Neuronal stem cell (in vitro differentiated cells): ENCODE measurements at regions not wholly inside any gene's neighbourhood (a gene's known extent, or its start where the extent isn't known, plus 50 kb on each side); places are given as distances from the start of the nearest gene placed in this dataset.
"Not testable (repeated sequence)": the region's sequence is repeated elsewhere in the genome, so short reads cannot be mapped to it uniquely, and the experiment has no call there.

Source experiments
- DNase-seq: peaks from one replicate; pipeline ENCODE4 v3.0.0-alpha.2; 2013; ENCODE audit warnings: low spot score
- H2AFZ ChIP-seq: one replicate; pipeline ENCODE4 v1.6.1; 2013; ENCODE audit warnings: mild to moderate bottlenecking, low read length, inconsistent platforms
- H2AK5ac ChIP-seq: 2 replicates; pipeline ENCODE4 v1.6.1; 2013; ENCODE audit warnings: low read depth, mild to moderate bottlenecking, inconsistent platforms, low read length, moderate library complexity, mixed read lengths
- H2BK120ac ChIP-seq: 2 replicates; pipeline ENCODE4 v1.6.1; 2013; ENCODE audit warnings: low read depth, mild to moderate bottlenecking, inconsistent platforms, low read length, moderate library complexity, mixed read lengths
- H2BK12ac ChIP-seq: one replicate; pipeline ENCODE4 v1.6.1; 2013; ENCODE audit warnings: low read length, inconsistent platforms
- H2BK15ac ChIP-seq: 2 replicates; pipeline ENCODE4 v1.6.1; 2013; ENCODE audit warnings: mild to moderate bottlenecking, low read length, inconsistent platforms, mixed read lengths
- H2BK5ac ChIP-seq: one replicate; pipeline ENCODE4 v1.6.1; 2013; ENCODE audit warnings: inconsistent platforms, mild to moderate bottlenecking, low read length, moderate library complexity
- H3K14ac ChIP-seq: one replicate; pipeline ENCODE4 v1.6.1; 2013; ENCODE audit warnings: low read length, inconsistent platforms
- H3K18ac ChIP-seq: 2 replicates; pipeline ENCODE4 v1.6.1; 2013; ENCODE audit warnings: low read length, inconsistent platforms
- H3K23ac ChIP-seq: 2 replicates; pipeline ENCODE4 v1.6.1; 2013; ENCODE audit warnings: low read depth, mild to moderate bottlenecking, mixed read lengths, low read length, inconsistent platforms; ENCODE audit not compliant: poor library complexity
- H3K27ac ChIP-seq: replicated peaks from 3 replicates; pipeline ENCODE4 v1.5.1; 2013; ENCODE audit warnings: low read length, inconsistent platforms
- H3K27me3 ChIP-seq, 3 experiments: 2 replicates each; pipeline ENCODE4 v1.6.1; 2013; ENCODE audit warnings: low read length in 3 of 3, mild to moderate bottlenecking in 2 of 3, inconsistent platforms in 1 of 3, low read depth in 1 of 3, mixed read lengths in 1 of 3, moderate library complexity in 1 of 3; ENCODE audit not compliant: control insufficient read depth in 3 of 3, insufficient read depth in 3 of 3
- H3K36me3 ChIP-seq, 2 donors: replicated peaks in 1 of 2; 2 replicates each; pipeline ENCODE4 v1.6.1; 2013; ENCODE audit warnings: low read length in 2 of 2; ENCODE audit not compliant: control insufficient read depth in 2 of 2, insufficient read depth in 2 of 2
- H3K4ac ChIP-seq: 2 replicates; pipeline ENCODE4 v1.6.1; 2013; ENCODE audit warnings: inconsistent platforms, mild to moderate bottlenecking, low read length, moderate library complexity
- H3K4me1 ChIP-seq, 2 donors: 1 replicate in 1 of 2; 2 replicates in 1 of 2; pipeline ENCODE4 v1.6.1; 2013; ENCODE audit warnings: low read length in 2 of 2, low read depth in 1 of 2; ENCODE audit not compliant: control insufficient read depth in 2 of 2, insufficient read depth in 1 of 2
- H3K4me2 ChIP-seq: one replicate; pipeline ENCODE4 v1.6.1; 2013; ENCODE audit warnings: mild to moderate bottlenecking, low read length, inconsistent platforms; ENCODE audit not compliant: insufficient read depth, poor library complexity, severe bottlenecking
- H3K4me3 ChIP-seq, 2 donors: 2 replicates each; pipeline ENCODE4 v1.5.1; 2013; ENCODE audit warnings: low read length in 2 of 2, mild to moderate bottlenecking in 2 of 2, inconsistent platforms in 1 of 2, moderate library complexity in 1 of 2
- H3K79me1 ChIP-seq: one replicate; pipeline ENCODE4 v1.6.1; 2013; ENCODE audit warnings: low read depth, mild to moderate bottlenecking, inconsistent platforms, low read length, moderate library complexity
- H3K9ac ChIP-seq: one replicate; pipeline ENCODE4 v1.6.1; 2013; ENCODE audit warnings: mild to moderate bottlenecking, low read depth, low read length, inconsistent platforms; ENCODE audit not compliant: poor library complexity
- H3K9me3 ChIP-seq, 2 donors: replicated peaks in 1 of 2; 2 replicates each; pipeline versions ENCODE3 to v1.6.1; 2013; ENCODE audit warnings: low read length in 2 of 2, mild to moderate bottlenecking in 2 of 2, inconsistent platforms in 1 of 2, low read depth in 1 of 2, mixed read lengths in 1 of 2, moderate library complexity in 1 of 2; ENCODE audit not compliant: control insufficient read depth in 2 of 2, insufficient read depth in 1 of 2
- H4K8ac ChIP-seq: one replicate; pipeline ENCODE4 v1.6.1; 2013; ENCODE audit warnings: low read depth, mild to moderate bottlenecking, inconsistent platforms, low read length, moderate library complexity
- H4K91ac ChIP-seq: one replicate; pipeline ENCODE4 v1.6.1; 2013; ENCODE audit warnings: low read length, low read depth, mild to moderate bottlenecking, inconsistent platforms; ENCODE audit not compliant: poor library complexity
- WGBS, 2 donors: extraction: QIAGEN DNeasy Blood & Tissue Kit; methylation state at CpG; one replicate each; pipeline ENCODE4 v1.1.7; 2013; ENCODE audit warnings: missing lambda C conversion rate in 2 of 2, mixed read lengths in 1 of 2; ENCODE audit not compliant: insufficient read length in 2 of 2, insufficient replicate concordance in 1 of 2; ENCODE audit errors: extremely low coverage in 2 of 2; 5-methylcytosine and 5-hydroxymethylcytosine counted together

GRCh38 chr5:96289287-96289686 lies 143.8 kb downstream of the PCSK1 start:
- H3K27me3 ChIP-seq, H3K9ac ChIP-seq, H3K9me3 ChIP-seq, H2BK120ac ChIP-seq, H3K4me3 ChIP-seq, H2AFZ ChIP-seq, H3K18ac ChIP-seq, H3K4ac ChIP-seq, H3K4me2 ChIP-seq, H4K8ac ChIP-seq, H2BK12ac ChIP-seq, DNase-seq, H3K14ac ChIP-seq, H2BK15ac ChIP-seq, H3K23ac ChIP-seq, H4K91ac ChIP-seq, H3K27ac ChIP-seq, H2BK5ac ChIP-seq, H3K36me3 ChIP-seq, H3K79me1 ChIP-seq, H2AK5ac ChIP-seq: not testable (repeated sequence)
- peaks cover 0 to 15% of the 10 kb centered on the region in 2 donors for H3K4me1 ChIP-seq
- WGBS, 2 donors = no CpG with 5 or more reads among the region's 5 CpGs

- Histone ChIP-seq H4K8ac (no peak overlapping the region), H3K9ac (no peak overlapping the region), H2BK12ac (no peak overlapping the region), H2BK15ac (no peak overlapping the region), H2BK120ac (no peak overlapping the region), H3K4me3 (no peak overlapping the region), H3K4me2 (no peak overlapping the region), H3K9me3 (peaks cover 0 to 4% of the 10 kb centered on the region in 2 donors), H2AK5ac (no peak overlapping the region), H3K18ac (no peak overlapping the region), H3K27me3 (no peaks in the 10 kb centered on the region), H3K27ac (no peak overlapping the region), H2AFZ (no peak overlapping the region), H3K4me1 (peaks cover 0 to 15% of the 10 kb centered on the region in 2 donors), H3K14ac (no peak overlapping the region), H3K36me3 (no peaks in the 10 kb centered on the region), H3K79me1 (no peaks in the 10 kb centered on the region), H3K23ac (no peak overlapping the region), H3K4ac (no peak overlapping the region), H2BK5ac (no peak overlapping the region), H4K91ac (no peak overlapping the region)
- WGBS, 2 donors = no CpG with 5 or more reads among the region's 1 CpG
- no peak for DNase-seq
Observed at GRCh38 chr5:96288845-96289185, 144.2 kb downstream of the PCSK1 start.

- Histone ChIP-seq H3K4me3 (no peak overlapping the region), H3K9me3 (peaks cover 0 to 4% of the 10 kb centered on the region in 2 donors), H3K18ac (no peak overlapping the region), H3K79me1 (no peaks in the 10 kb centered on the region), H3K4me1 (peaks cover 0 to 15% of the 10 kb centered on the region in 2 donors), H2BK120ac (no peak overlapping the region), H3K14ac (no peak overlapping the region), H4K8ac (no peak overlapping the region), H2AFZ (no peak overlapping the region), H3K4me2 (no peak overlapping the region), H3K27ac (no peak overlapping the region), H4K91ac (no peak overlapping the region), H2AK5ac (no peak overlapping the region), H2BK5ac (no peak overlapping the region), H3K9ac (no peak overlapping the region), H2BK12ac (no peak overlapping the region), H3K4ac (no peak overlapping the region), H3K27me3 (no peaks in the 10 kb centered on the region), H3K36me3 (no peaks in the 10 kb centered on the region), H3K23ac (no peak overlapping the region), H2BK15ac (no peak overlapping the region)
- WGBS, 2 donors = no CpG with 5 or more reads among the region's 3 CpGs
- no peak for DNase-seq
Observed at GRCh38 chr5:96288166-96288844, 144.7 kb downstream of the PCSK1 start.

GRCh38 chr5:96287136-96287535 lies 145.9 kb downstream of the PCSK1 start:
- H2BK15ac ChIP-seq = no peak overlapping the region
- no peak overlapping the region for H2AK5ac ChIP-seq
- no CpG with 5 or more reads among the region's 2 CpGs for WGBS, 2 donors
- no peak overlapping the region for H4K8ac ChIP-seq
- H3K4ac ChIP-seq = no peak overlapping the region
- H2BK12ac ChIP-seq = no peak overlapping the region
- H4K91ac ChIP-seq = no peak overlapping the region
- H2AFZ ChIP-seq = no peak overlapping the region
- no peak overlapping the region for H3K27ac ChIP-seq
- no peak overlapping the region for H3K4me3 ChIP-seq
- no peak overlapping the region for H3K18ac ChIP-seq
- H3K14ac ChIP-seq = no peak overlapping the region
- no peaks in the 10 kb centered on the region for H3K27me3 ChIP-seq
- H2BK5ac ChIP-seq = no peak overlapping the region
- peaks cover 0 to 4% of the 10 kb centered on the region in 2 donors for H3K9me3 ChIP-seq
- H2BK120ac ChIP-seq = no peak overlapping the region
- no peak for DNase-seq
- H3K4me1 ChIP-seq = peaks cover 0 to 15% of the 10 kb centered on the region in 2 donors
- no peak overlapping the region for H3K9ac ChIP-seq
- H3K4me2 ChIP-seq = no peak overlapping the region
- H3K23ac ChIP-seq = no peak overlapping the region
- H3K79me1 ChIP-seq = no peaks in the 10 kb centered on the region
- no peaks in the 10 kb centered on the region for H3K36me3 ChIP-seq
